ENCODE measurements at regions not wholly inside any gene's neighbourhood (a gene's known extent, or its start where the extent isn't known, plus 50 kb on each side); places are given as distances from the start of the nearest gene placed in this dataset.

GRCh38 chr1:187275346-187275745, 446.6 kb downstream of the PLA2G4A start:
- no peak for TF ChIP-seq CTCF (IDR thresholded peaks at IDR 0.05; ENCODE audit: insufficient read depth, low read length, missing control alignments)
- H3K4me3 ChIP-seq (ENCODE audit: low read depth, low read length) = no peak overlapping the region
- DNase-seq (ENCODE audit: low read depth, low spot score) = no peak
- ChIA-PET CTCF (no interaction called here), POLR2A (no interaction called here)

- no peak for TF ChIP-seq CTCF (IDR thresholded peaks at IDR 0.05; ENCODE audit: insufficient read depth, low read length, missing control alignments)
- no peak for DNase-seq (ENCODE audit: low read depth, low spot score)
- CTCF ChIA-PET = no interaction called here
- POLR2A ChIA-PET = no interaction called here
- no peak overlapping the region for H3K4me3 ChIP-seq (ENCODE audit: low read depth, low read length)
These were observed 447.3 kb downstream of the PLA2G4A start for GRCh38 chr1:187275985-187276575.

- H3K4me3 ChIP-seq (ENCODE audit: low read depth, low read length) = no peak overlapping the region
- CTCF ChIA-PET = no interaction called here
- no peak for DNase-seq (ENCODE audit: low read depth, low spot score)
- TF ChIP-seq CTCF (IDR thresholded peaks at IDR 0.05; ENCODE audit: insufficient read depth, low read length, missing control alignments) = no peak
- POLR2A ChIA-PET = no interaction called here
These were observed 447.9 kb downstream of the PLA2G4A start for GRCh38 chr1:187276677-187277076.

GRCh38 chr1:187280031-187280430, 451.3 kb downstream of the PLA2G4A start:
- ChIA-PET CTCF (no interaction called here), POLR2A (no interaction called here)
- TF ChIP-seq CTCF (IDR thresholded peaks at IDR 0.05; ENCODE audit: insufficient read depth, low read length, missing control alignments) = no peak
- no peak overlapping the region for H3K4me3 ChIP-seq (ENCODE audit: low read depth, low read length)
- DNase-seq (ENCODE audit: low read depth, low spot score) = no peak

- CTCF ChIA-PET = no interaction called here
- TF ChIP-seq CTCF (IDR thresholded peaks at IDR 0.05; ENCODE audit: insufficient read depth, low read length, missing control alignments) = no peak
These were observed 452.3 kb downstream of the PLA2G4A start for GRCh38 chr1:187281085-187281484.

GRCh38 chr1:187283984-187284383, 455.2 kb downstream of the PLA2G4A start:
- CTCF ChIA-PET = no interaction called here
- no peak overlapping the region for H3K4me3 ChIP-seq (ENCODE audit: low read depth, low read length)
- no peak for DNase-seq (ENCODE audit: low read depth, low spot score)
- no peak for TF ChIP-seq CTCF (IDR thresholded peaks at IDR 0.05; ENCODE audit: insufficient read depth, low read length, missing control alignments)
- POLR2A ChIA-PET = no interaction called here

More at GRCh38 chr1:187281085-187281484, 452.3 kb downstream of the PLA2G4A start:
- no peak for DNase-seq (ENCODE audit: low read depth, low spot score)
- no peak overlapping the region for H3K4me3 ChIP-seq (ENCODE audit: low read depth, low read length)
- POLR2A ChIA-PET = no interaction called here
